HCT116 (cell line): ENCODE measurements at regions not wholly inside any gene's neighbourhood (a gene's known extent, or its start where the extent isn't known, plus 50 kb on each side); places are given as distances from the start of the nearest gene placed in this dataset.

ENCODE experiments used
- ATF3 ChIP-seq: IDR thresholded peaks from 2 replicates; pipeline ENCODE4 v1.6.1; 2012
- CTCF ChIP-seq, 3 experiments: fragments of 200-600 bp in 1 of 3; sonication (generic) in 1 of 3; IDR thresholded peaks in 2 of 3; conservative IDR thresholded peaks in 1 of 3; 2 replicates each; pipeline ENCODE4 v1.5.1; 2012 to 2017; ENCODE audit warnings: low read depth in 2 of 3, low read length in 2 of 3, antibody characterized with exemption in 1 of 3, borderline replicate concordance in 1 of 3, control low read depth in 1 of 3, mild to moderate bottlenecking in 1 of 3, mixed read lengths in 1 of 3, mixed run types in 1 of 3, moderate library complexity in 1 of 3; ENCODE audit not compliant: insufficient read depth in 1 of 3
- POLR2A ChIP-seq: IDR thresholded peaks from 2 replicates; pipeline ENCODE4 v1.7.0; 2011; ENCODE audit warnings: borderline replicate concordance; ENCODE audit not compliant: insufficient read depth, insufficient read length; ENCODE audit errors: extremely low read depth

GRCh38 chr12:17416748-17417147, 673.2 kb downstream of the RERGL start:
- TF ChIP-seq CTCF (IDR thresholded peaks at IDR 0.05 in 2 of 3, conservative IDR thresholded peaks at IDR 0.05 in 1 of 3; ENCODE audit: borderline replicate concordance in 1 of 3, insufficient read depth in 1 of 3, low read depth in 2 of 3, low read length in 2 of 3): no peak
- no peak for TF ChIP-seq ATF3
- TF ChIP-seq POLR2A: no peak
